ENCODE measurements at regions not wholly inside any gene's neighbourhood (a gene's known extent, or its start where the extent isn't known, plus 50 kb on each side); places are given as distances from the start of the nearest gene placed in this dataset.

- TF ChIP-seq, protein P1, sequence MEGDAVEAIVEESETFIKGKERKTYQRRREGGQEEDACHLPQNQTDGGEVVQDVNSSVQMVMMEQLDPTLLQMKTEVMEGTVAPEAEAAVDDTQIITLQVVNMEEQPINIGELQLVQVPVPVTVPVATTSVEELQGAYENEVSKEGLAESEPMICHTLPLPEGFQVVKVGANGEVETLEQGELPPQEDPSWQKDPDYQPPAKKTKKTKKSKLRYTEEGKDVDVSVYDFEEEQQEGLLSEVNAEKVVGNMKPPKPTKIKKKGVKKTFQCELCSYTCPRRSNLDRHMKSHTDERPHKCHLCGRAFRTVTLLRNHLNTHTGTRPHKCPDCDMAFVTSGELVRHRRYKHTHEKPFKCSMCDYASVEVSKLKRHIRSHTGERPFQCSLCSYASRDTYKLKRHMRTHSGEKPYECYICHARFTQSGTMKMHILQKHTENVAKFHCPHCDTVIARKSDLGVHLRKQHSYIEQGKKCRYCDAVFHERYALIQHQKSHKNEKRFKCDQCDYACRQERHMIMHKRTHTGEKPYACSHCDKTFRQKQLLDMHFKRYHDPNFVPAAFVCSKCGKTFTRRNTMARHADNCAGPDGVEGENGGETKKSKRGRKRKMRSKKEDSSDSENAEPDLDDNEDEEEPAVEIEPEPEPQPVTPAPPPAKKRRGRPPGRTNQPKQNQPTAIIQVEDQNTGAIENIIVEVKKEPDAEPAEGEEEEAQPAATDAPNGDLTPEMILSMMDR (IDR thresholded peaks at IDR 0.05; ENCODE audit: low read length) = no peak
- no peak for TF ChIP-seq EZH2 (optimal IDR thresholded peaks at IDR 0.05; ENCODE audit: low read depth, low read length)
Measured at GRCh38 chr3:29100292-29100691, 180.6 kb upstream of the RBMS3 start.

Data from MM.1S (cell line).